Transverse colon (tissue), 4 donors: ENCODE measurements at regions not wholly inside any gene's neighbourhood (a gene's known extent, or its start where the extent isn't known, plus 50 kb on each side); places are given as distances from the start of the nearest gene placed in this dataset.

Experiments used
- EP300 ChIP-seq: sonication (generic); formaldehyde crosslinking; IDR thresholded peaks from one replicate; pipeline ENCODE4 v1.6.1; 2017; ENCODE audit warnings: antibody characterized with exemption, low read depth
- POLR2A ChIP-seq: fragments of 450-650 bp; IDR thresholded peaks from one replicate; pipeline ENCODE4 v1.6.1; 2016; ENCODE audit warnings: antibody characterized with exemption, mild to moderate bottlenecking, moderate library complexity
- POLR2AphosphoS5 ChIP-seq, 3 donors: sonication (generic); formaldehyde crosslinking; IDR thresholded peaks; one replicate each; pipeline ENCODE4 v1.6.1; 2016; ENCODE audit warnings: antibody characterized with exemption in 3 of 3
- TF ChIP-seq, protein P1 (sequence below), 5 experiments: fragments of 200-600 bp in 3 of 5; fragments of 450-650 bp in 2 of 5; sonication (generic) in 3 of 5; IDR thresholded peaks; 1 replicate in 2 of 5; 2 replicates in 3 of 5; pipeline ENCODE4 v1.5.1; 2016 to 2017; ENCODE audit warnings: antibody characterized with exemption in 5 of 5, inconsistent platforms in 3 of 5, mild to moderate bottlenecking in 2 of 5, moderate library complexity in 1 of 5

DNA sequence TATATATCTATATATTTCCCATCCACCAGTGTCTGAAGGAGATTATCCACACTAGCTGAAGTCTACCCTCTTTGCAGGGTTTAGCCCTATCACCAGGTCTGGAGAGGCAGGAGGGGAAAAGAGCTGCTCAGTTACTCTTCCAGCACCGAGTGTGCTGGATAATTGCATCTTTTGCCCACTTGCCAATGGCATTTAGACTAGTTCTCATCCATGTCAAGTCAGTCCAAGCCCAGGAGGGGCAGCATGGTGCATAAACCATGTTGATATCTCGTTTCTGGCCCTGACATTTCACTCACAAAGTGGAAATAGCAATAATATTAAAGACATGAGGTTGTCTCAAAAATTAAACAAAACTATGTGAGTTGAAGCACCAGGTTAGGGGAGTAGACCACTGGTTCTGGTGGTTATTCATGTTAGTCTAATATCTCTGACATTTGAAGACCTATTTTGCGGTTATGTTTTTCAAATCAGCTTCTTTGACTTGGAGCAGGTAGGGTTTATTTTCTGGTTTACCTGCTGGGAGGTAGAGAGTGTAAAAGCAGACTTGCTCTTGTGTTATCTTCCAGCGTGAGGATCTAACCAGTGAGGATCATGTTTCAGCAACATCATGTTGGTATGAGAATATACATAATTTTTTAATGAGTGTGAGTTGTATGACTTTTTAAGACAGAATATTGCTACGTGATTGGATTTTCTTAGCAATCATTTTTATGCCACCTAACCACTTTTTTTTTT, 273.2 kb upstream of the KIRREL3 start:
- TF ChIP-seq, protein P1, sequence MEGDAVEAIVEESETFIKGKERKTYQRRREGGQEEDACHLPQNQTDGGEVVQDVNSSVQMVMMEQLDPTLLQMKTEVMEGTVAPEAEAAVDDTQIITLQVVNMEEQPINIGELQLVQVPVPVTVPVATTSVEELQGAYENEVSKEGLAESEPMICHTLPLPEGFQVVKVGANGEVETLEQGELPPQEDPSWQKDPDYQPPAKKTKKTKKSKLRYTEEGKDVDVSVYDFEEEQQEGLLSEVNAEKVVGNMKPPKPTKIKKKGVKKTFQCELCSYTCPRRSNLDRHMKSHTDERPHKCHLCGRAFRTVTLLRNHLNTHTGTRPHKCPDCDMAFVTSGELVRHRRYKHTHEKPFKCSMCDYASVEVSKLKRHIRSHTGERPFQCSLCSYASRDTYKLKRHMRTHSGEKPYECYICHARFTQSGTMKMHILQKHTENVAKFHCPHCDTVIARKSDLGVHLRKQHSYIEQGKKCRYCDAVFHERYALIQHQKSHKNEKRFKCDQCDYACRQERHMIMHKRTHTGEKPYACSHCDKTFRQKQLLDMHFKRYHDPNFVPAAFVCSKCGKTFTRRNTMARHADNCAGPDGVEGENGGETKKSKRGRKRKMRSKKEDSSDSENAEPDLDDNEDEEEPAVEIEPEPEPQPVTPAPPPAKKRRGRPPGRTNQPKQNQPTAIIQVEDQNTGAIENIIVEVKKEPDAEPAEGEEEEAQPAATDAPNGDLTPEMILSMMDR (IDR thresholded peaks at IDR 0.05): no peak
- TF ChIP-seq POLR2AphosphoS5 (IDR thresholded peaks at IDR 0.05) (no peak), POLR2A (no peak), EP300 (no peak)
